Panc1 (cell line): ENCODE measurements at regions not wholly inside any gene's neighbourhood (a gene's known extent, or its start where the extent isn't known, plus 50 kb on each side); places are given as distances from the start of the nearest gene placed in this dataset.

Experiments used
- CTCF ChIP-seq: fragments of 450-650 bp; IDR thresholded peaks from 2 replicates; pipeline ENCODE4 v1.5.1; 2017; ENCODE audit warnings: mild to moderate bottlenecking
- POLR2AphosphoS5 ChIP-seq: IDR thresholded peaks from 2 replicates; pipeline ENCODE4 v1.6.1; 2012; ENCODE audit warnings: mild to moderate bottlenecking, low read depth, low read length, moderate library complexity
- REST ChIP-seq, 2 experiments: IDR thresholded peaks; 2 replicates each; pipeline ENCODE4 v1.6.1; 2011 to 2012; ENCODE audit warnings: low read depth in 2 of 2, control low read depth in 1 of 2, low read length in 1 of 2, mild to moderate bottlenecking in 1 of 2, moderate library complexity in 1 of 2; ENCODE audit not compliant: insufficient read depth in 1 of 2
- SIN3A ChIP-seq: IDR thresholded peaks from 2 replicates; pipeline ENCODE4 v1.6.1; 2012; ENCODE audit warnings: low read depth, mild to moderate bottlenecking, low read length, moderate library complexity, borderline replicate concordance; ENCODE audit not compliant: insufficient read depth
- TCF7L2 ChIP-seq: IDR thresholded peaks from 2 replicates; pipeline ENCODE4 v1.6.1; 2011; ENCODE audit warnings: mild to moderate bottlenecking, low read depth, low read length, inconsistent platforms

- TF ChIP-seq CTCF (no peak), POLR2AphosphoS5 (no peak), REST (IDR thresholded peaks at IDR 0.05; ENCODE audit: insufficient read depth in 1 of 2, low read depth in 2 of 2, low read length in 1 of 2) (no peak), TCF7L2 (no peak), SIN3A (no peak)
Measured at GRCh38 chr2:2422621-2423020, 91.5 kb upstream of the MYT1L start.
